GM18511 (cell line): ENCODE measurements at regions not wholly inside any gene's neighbourhood (a gene's known extent, or its start where the extent isn't known, plus 50 kb on each side); places are given as distances from the start of the nearest gene placed in this dataset.

Experiments
- ATAC-seq: cut with Tn5 transposase; IDR thresholded peaks from one replicate; pipeline ENCODE4 v1.9.1; 2021; ENCODE audit warnings: mild to moderate bottlenecking, moderate library complexity; ENCODE audit not compliant: unreplicated experiment

DNA sequence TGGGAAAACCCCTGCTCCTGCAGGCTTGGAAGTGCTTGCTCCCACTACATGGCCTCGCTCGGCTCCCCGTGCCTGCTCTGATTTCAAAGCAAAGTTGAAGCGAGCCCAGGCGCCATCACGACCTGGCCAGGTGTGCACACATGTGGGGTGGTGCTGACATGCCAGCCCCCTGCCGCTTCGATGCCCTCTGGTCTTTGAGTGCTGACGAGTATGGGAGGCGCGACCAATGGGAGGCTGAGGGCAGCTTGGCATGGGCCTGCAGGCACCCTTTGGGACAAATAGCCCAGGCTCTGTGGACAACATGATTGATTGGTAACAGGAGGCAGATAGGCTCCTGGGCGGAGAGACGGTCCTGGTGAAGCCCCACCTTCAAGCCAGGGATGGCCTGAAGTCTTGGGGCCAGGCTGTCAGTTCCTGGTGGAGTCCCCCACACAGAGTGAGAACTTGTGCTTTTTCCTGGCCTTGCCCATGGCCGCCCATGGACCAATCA is 252.4 kb upstream of the SEMA3A start:
- no peak for ATAC-seq

GRCh38 chr7:84425702-84426259 is 231.2 kb upstream of the SEMA3A start:
- no peak for ATAC-seq

GRCh38 chr7:84422790-84423189 is 228.2 kb upstream of the SEMA3A start:
- no peak for ATAC-seq

DNA sequence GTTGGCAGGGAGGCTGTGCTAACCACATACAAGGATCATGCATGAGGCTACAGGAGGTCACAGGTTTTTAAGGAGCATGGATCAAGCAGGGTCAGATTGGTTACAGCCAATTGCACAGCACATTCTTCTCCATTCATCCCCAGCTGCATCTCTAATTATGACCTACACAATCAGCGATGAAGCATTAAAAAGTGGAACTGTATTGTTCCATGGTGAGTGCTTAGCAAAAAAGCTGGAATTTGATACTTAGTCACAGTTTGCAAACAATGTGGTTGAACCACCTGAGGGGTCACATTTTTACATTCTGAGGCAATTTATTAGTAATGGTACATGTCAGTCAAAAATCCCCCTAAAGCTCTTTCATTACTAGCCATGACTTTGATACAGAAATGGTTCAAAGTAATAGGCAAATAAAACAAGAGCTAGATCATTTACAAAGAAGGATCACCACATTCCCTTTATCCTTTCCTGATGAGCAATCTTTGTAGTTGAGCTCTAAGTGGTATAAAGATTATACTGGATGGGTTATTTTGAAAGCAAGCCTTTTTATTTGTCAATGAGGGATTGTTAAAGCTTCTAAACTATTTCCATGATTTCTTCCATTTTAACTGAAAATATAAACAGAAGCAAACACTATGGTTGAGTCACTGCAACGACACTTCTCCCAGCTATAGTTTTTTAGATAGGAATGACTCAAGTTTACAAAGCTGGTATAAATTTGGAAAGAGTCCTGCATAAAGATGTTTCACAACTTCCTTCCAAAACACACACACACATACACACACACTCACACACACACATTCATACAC is 217.8 kb upstream of the SEMA3A start:
- ATAC-seq = no peak

DNA sequence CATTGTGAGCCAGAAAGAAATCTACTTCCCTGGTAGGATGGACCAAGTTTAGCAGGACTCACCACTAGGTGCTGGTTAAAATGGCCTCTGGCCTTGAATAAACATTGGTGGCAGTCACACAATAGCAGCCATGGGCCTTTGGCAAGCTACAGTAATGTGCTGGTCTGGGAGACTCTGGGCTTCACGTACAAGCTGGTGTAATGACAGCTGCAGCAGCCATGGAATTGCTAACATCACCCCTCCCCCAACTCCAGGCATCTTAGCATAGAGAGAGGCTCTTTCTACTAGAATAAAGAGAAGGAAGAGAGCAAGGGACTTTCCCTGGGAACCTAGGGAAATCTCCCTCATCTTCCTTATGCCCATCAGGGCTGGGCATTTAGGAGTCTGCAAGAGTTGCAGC is 205.1 kb upstream of the SEMA3A start:
- no peak for ATAC-seq

- ATAC-seq = no peak
Measured at GRCh38 chr7:84394219-84394618, 199.6 kb upstream of the SEMA3A start.

DNA sequence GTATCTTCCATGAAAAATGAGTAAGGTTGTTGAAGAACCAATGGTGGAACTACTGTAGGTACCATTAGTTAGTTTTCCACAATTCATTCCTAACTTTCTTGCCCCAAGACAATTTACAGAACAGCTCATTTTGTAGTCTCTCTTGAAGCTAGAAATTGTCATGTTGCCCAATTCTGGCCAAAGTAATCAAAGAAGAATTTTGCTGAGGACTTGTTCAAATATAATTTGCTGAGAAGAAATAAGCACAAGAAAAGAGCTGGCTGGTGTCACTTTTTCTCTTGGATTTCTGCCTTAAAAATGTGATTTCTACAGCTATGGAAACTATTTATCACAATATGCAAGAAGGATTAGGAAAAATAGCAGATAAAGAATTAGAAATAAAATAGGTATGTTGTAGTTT is 199.2 kb upstream of the SEMA3A start:
- no peak for ATAC-seq

DNA sequence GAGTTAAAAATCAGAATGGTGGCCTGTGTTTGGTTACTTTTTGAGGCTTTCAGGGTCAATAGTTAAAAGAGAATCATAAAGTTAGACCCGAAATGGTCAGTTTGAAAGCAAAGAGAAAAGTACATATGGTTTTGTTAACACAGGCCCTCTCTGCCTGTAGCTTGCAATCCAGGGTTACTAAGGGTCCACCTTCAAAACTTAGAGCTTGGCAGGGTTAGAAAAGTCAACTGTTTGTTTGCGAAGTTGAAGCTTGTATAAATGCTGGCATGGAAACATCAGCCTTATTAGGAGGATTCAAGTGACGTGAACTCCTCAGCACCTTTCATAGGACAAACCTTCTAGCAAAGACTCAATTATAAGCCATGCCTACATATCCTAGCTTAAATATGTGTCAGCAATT is 196.3 kb upstream of the SEMA3A start:
- no peak for ATAC-seq

GRCh38 chr7:84389242-84389641 is 194.7 kb upstream of the SEMA3A start:
- ATAC-seq = peak; percentile 100

- no peak for ATAC-seq
Measured at GRCh38 chr7:84387595-84387994, 193.0 kb upstream of the SEMA3A start.

DNA sequence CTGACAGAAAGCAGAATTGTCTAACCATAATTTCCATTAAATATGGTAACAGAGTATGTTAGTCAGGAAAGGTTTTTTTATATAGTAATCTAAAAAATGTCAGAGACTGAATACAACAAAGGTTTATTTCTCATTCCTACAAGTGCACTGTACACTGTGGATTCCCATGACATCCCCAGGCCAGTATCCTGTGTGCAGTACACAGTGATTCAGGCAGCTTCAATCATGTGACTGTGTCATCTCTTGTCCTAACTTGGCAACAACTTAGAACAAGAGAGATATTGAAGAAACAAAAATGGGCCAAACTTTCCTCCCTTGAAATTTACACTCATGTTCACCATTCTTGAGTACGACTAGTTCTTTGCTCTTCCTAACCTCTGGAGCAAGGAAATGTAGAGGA is 189.8 kb upstream of the SEMA3A start:
- no peak for ATAC-seq

DNA sequence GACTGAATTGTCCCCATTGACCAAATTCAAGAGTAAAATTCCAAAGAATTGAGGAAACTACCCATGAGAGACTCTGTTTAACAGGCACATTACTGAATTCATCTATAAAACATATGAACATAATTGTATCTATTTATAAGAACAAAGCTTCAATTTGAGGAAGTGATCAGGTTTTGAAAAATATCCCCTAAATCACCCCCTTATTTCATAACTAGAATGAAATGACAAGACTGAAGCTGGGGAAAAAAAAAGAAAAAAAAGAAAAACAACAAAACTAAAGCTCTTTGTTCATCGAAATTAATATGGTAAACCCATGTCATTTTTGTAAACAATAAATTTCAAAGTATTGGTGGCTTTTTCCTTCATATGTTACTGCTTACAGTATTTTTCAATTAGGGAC is 184.9 kb upstream of the SEMA3A start:
- ATAC-seq = no peak

DNA sequence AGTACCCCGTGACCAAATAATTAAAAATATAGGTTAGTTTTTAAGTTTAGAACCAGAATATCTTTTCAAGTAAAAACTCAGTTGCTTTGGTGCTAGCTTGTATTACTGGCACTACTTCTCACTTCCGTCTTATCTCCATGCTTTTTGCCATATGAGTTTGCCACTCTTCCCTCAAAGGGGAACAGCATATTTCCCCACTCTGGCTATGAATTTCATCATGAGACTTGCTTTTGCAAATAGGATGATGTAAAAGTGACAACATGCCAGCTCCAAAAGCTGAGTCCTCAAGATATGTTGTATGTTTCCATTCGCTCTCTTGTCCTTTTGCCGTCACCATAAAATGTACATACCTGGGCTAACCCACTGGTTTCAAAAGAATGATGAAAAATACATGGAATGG is 178.1 kb upstream of the SEMA3A start:
- ATAC-seq = no peak

GRCh38 chr7:84372155-84372621 is 177.6 kb upstream of the SEMA3A start:
- no peak for ATAC-seq

DNA sequence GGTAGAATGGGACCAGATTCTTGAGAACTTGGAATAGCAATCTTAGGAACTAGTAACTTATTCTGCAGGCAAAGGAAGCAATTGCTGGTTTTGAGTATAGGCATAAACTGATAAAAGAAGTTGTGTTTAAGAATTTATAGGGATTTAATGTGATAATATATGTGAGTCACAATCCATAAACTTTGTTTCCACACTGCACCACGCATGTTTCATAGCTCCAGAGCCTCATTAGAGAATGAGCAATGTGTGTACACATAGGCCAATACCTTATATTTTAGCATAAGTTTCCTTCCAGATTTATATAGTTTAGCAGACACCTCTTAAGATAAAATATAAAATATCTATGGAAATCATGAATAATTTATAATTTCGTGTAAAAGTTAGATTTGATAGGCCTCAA is 175.5 kb upstream of the SEMA3A start:
- ATAC-seq = no peak

DNA sequence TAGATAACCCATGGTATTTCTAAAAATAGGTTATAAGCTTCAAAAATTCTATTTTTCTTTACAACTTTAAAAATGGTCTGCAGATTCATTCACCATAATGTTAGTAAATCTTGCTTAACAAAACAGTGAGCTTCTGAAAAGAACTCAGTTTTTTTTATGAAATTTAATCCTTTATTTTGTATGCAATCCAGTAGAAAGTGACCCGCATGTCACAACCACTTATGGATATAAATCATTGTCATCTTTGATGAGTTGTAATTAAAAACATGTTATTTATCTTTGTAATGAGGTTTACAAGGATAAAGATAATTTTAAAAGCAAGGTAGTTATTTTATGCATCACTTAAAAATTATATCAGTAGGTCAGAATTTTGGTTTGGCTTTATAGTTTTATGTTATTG is 173.5 kb upstream of the SEMA3A start:
- no peak for ATAC-seq

GRCh38 chr7:84364708-84365107 is 170.1 kb upstream of the SEMA3A start:
- ATAC-seq = no peak

DNA sequence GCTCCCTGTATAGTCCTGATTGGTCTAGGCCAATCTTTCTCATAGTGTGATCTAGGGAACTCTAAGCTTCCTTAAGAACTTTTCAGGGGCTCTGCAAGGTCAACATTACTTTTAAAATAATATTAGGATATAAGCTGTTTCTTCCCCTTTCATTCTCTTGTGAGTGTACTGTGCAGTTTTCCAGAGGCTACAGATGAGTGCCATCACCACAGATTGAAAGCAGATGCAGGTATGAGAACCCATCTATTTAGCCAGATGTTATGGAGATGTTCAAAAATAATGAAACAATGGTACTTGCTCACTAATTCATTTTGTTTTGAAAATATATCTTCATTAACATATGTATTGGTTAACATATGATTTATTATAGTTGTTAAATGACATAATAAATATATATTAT is 169.2 kb upstream of the SEMA3A start:
- no peak for ATAC-seq

- no peak for ATAC-seq
Measured at GRCh38 chr7:84362828-84363227, 168.2 kb upstream of the SEMA3A start.

DNA sequence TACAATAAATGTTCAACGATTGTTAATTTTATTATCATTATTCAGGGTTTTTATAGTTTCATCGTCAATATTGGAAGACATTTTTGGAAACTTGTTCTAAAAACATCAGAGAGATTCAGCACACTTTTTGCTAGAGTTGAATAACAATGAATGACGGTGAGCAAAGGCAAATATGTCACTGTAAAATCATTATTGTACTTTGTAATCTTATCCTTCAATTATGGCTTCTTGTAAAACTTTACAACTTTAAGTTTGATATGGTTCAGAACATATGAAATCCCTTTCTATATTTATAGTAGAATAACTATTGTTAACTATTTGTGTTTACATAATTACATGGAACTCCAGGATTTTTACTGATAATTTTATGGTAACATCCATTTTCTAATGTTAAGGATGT is 167.8 kb upstream of the SEMA3A start:
- no peak for ATAC-seq

DNA sequence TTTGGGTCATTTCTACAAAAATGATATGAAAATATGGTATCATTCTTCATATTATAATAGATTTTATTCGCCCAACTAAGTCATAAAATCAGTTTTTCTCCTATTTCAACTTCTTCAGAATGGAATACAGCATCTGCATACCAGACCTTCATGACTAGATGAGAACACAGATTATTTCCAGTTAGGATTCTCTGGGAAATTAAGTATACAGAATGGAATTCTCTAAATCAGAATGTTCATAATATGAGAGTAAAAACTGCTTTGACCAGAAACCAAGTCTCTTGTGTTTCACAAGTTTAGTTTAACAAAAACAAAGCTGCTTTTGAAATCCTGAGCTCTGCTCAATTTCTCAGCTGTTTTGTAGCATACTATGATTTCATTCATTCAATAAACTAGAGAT is 160.3 kb upstream of the SEMA3A start:
- ATAC-seq = no peak

- ATAC-seq = no peak
Measured at GRCh38 chr7:84354030-84354429, 159.4 kb upstream of the SEMA3A start.

DNA sequence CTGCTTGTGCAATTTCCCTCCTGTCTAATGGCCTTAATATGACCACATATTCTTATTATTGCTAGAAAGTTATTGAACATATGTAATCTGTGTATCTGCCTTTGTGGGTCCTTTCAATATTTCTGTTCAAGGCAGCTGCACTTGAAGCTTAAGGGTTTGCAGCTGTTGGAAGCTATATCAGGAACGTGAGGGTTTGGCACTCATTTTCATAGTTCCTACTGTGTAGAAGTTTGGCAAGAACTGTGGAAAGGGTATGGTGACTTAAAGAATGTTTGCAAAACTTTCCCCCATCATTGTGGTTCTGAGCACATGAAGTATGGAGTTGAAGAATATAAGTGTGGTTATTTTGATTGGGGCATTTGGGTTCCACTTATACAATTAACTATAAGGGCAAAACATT is 144.7 kb upstream of the SEMA3A start:
- ATAC-seq = no peak
